GM23338 (cell line): ENCODE measurements at regions not wholly inside any gene's neighbourhood (a gene's known extent, or its start where the extent isn't known, plus 50 kb on each side); places are given as distances from the start of the nearest gene placed in this dataset.

Source experiments
- CREB1 ChIP-seq: fragments of 250-450 bp; sonication (Bioruptor Pico); IDR thresholded peaks from 2 replicates; pipeline ENCODE4 v1.5.0; 2020; ENCODE audit warnings: low read depth, mild to moderate bottlenecking, moderate library complexity
- CTCF ChIP-seq, 2 experiments: fragments of 200-600 bp in 1 of 2; sonication (generic) in 1 of 2; conservative IDR thresholded peaks; 2 replicates each; pipeline versions ENCODE4 v1.5.1 to v1.6.1; 2016 to 2017; ENCODE audit warnings: antibody characterized with exemption in 2 of 2, low read depth in 2 of 2, mild to moderate bottlenecking in 2 of 2, moderate library complexity in 1 of 2
- EZH2 ChIP-seq: fragments of 200-600 bp; sonication (generic); IDR thresholded peaks from one replicate; pipeline ENCODE4 v1.8.0; 2017; ENCODE audit warnings: antibody characterized with exemption, mild to moderate bottlenecking, low read depth; ENCODE audit not compliant: unreplicated experiment
- EZH2phosphoT487 ChIP-seq: fragments of 200-600 bp; sonication (generic); IDR thresholded peaks from one replicate; pipeline ENCODE4 v1.8.1; 2018; ENCODE audit warnings: antibody characterized with exemption; ENCODE audit not compliant: unreplicated experiment
- NANOG ChIP-seq: IDR thresholded peaks from 2 replicates; pipeline ENCODE4 v1.6.1; 2016; ENCODE audit warnings: antibody characterized with exemption, borderline replicate concordance
- POLR2AphosphoS5 ChIP-seq: IDR thresholded peaks from 2 replicates; pipeline ENCODE4 v1.6.1; 2016; ENCODE audit warnings: antibody characterized with exemption, low read depth
- REST ChIP-seq: IDR thresholded peaks from one replicate; pipeline ENCODE4 v1.6.1; 2018; ENCODE audit warnings: antibody characterized with exemption; ENCODE audit not compliant: unreplicated experiment
- ZNF114 ChIP-seq: fragments of 250-450 bp; sonication (Bioruptor Pico); IDR thresholded peaks from 2 replicates; pipeline ENCODE4 v1.5.0; 2020; ENCODE audit warnings: mild to moderate bottlenecking, moderate library complexity
- ZNF462 ChIP-seq: fragments of 250-450 bp; sonication (Bioruptor Pico); IDR thresholded peaks from 2 replicates; pipeline ENCODE4 v1.5.0; 2020; ENCODE audit warnings: mild to moderate bottlenecking, moderate library complexity

- TF ChIP-seq CTCF (conservative IDR thresholded peaks at IDR 0.05; ENCODE audit: low read depth in 2 of 2) (no peak), ZNF462 (no peak), EZH2 (no peak), CREB1 (CRISPR knock-in tag) (no peak), EZH2phosphoT487 (no peak), POLR2AphosphoS5 (no peak), REST (no peak), NANOG (no peak), ZNF114 (no peak)
Measured at GRCh38 chr17:74079537-74080300, 123.8 kb upstream of the RPL38 start.
